Fibroblast of villous mesenchyme (primary cell): ENCODE measurements at regions not wholly inside any gene's neighbourhood (a gene's known extent, or its start where the extent isn't known, plus 50 kb on each side); places are given as distances from the start of the nearest gene placed in this dataset.

ENCODE experiments used
- DNase-seq: peaks from one replicate; pipeline ENCODE4 v3.0.0-alpha.2; 2010; ENCODE audit warnings: low read depth
- H3K4me3 ChIP-seq: 2 replicates; pipeline ENCODE4 v1.5.1; 2011; ENCODE audit warnings: low read depth, mild to moderate bottlenecking, low read length
- CTCF ChIP-seq: IDR thresholded peaks from 2 replicates; pipeline ENCODE4 v1.5.1; 2012; ENCODE audit warnings: low read depth, mild to moderate bottlenecking, low read length; ENCODE audit not compliant: insufficient read depth

- DNase-seq: no peak
- no peak overlapping the region for H3K4me3 ChIP-seq
- TF ChIP-seq CTCF: no peak
Measured at GRCh38 chr2:183267148-183267827, 143.0 kb downstream of the NUP35 start.

GRCh38 chr2:183269956-183270355 is 145.7 kb downstream of the NUP35 start:
- no peak for DNase-seq
- no peak overlapping the region for H3K4me3 ChIP-seq
- no peak for TF ChIP-seq CTCF

GRCh38 chr2:183283209-183283608 is 159.0 kb downstream of the NUP35 start:
- H3K4me3 ChIP-seq: no peak overlapping the region
- no peak for TF ChIP-seq CTCF
- no peak for DNase-seq

GRCh38 chr2:183284606-183285005 is 160.4 kb downstream of the NUP35 start:
- peak; percentile 1 for DNase-seq
- no peak overlapping the region for H3K4me3 ChIP-seq
- TF ChIP-seq CTCF: no peak

GRCh38 chr2:183291436-183291835 is 167.2 kb downstream of the NUP35 start:
- TF ChIP-seq CTCF: no peak
- no peak overlapping the region for H3K4me3 ChIP-seq
- DNase-seq: no peak

- no peak overlapping the region for H3K4me3 ChIP-seq
- no peak for DNase-seq
- TF ChIP-seq CTCF: no peak
Measured at GRCh38 chr2:183292028-183292427, 167.8 kb downstream of the NUP35 start.

- H3K4me3 ChIP-seq: no peak overlapping the region
- no peak for DNase-seq
- TF ChIP-seq CTCF: no peak
Measured at GRCh38 chr2:183339311-183339710, 215.1 kb downstream of the NUP35 start.
